NCI-H82 treated with DMSO at 0.1 percent for 48 hours (cell line): ENCODE measurements at regions not wholly inside any gene's neighbourhood (a gene's known extent, or its start where the extent isn't known, plus 50 kb on each side); places are given as distances from the start of the nearest gene placed in this dataset.

Experiments
- DNase-seq: peaks from one replicate; lab custom pipeline; 2025; ENCODE audit not compliant: unreplicated experiment; lab: John Stamatoyannopoulos, UW

GRCh38 chr15:93146196-93146595 lies 57.2 kb upstream of the RGMA start:
- DNase-seq = no peak

- DNase-seq = no peak
Observed at GRCh38 chr15:93144463-93145236, 55.6 kb upstream of the RGMA start.

DNA sequence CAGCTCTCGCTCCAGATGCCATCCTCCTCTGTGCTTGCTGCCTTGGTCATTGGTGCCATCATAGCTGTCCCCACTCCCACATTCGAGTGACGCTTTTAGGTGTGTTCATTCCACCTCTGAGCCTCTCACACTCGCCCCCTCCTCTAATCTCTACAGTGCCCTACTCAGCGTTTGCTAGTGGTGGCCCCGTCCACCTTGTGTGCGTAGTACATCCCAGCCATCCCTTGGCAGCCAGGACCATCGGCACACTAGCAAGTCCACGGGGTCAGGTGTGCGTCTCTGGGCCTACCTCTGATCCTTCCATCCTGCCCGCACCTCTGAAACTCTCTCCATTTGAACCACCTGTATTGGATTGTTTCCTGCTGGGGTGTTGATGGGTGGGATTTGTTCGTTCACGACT lies 54.2 kb upstream of the RGMA start:
- no peak for DNase-seq

DNA sequence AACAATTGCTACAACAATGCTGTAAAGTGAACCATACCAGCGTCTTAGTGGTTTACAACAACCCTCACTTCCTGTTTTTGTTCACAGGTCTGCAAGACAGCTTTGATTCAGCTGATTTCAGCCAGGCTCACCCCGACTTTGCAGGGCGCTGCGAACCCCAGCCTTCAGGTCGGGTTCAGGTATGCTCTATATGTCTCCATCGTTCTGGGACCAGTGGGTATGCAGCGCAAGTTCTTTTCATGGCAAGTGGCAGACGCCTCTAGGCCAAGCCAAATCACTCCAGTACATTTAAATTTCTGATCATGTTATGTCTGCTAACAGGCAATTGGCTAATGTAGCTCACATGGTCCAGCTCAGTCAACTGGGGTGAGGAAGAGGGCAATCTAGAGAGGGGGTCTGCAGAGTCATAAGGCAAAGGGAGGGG lies 52.4 kb upstream of the RGMA start:
- DNase-seq = no peak

- no peak for DNase-seq
Observed at GRCh38 chr15:93139436-93139835, 50.4 kb upstream of the RGMA start.

DNA sequence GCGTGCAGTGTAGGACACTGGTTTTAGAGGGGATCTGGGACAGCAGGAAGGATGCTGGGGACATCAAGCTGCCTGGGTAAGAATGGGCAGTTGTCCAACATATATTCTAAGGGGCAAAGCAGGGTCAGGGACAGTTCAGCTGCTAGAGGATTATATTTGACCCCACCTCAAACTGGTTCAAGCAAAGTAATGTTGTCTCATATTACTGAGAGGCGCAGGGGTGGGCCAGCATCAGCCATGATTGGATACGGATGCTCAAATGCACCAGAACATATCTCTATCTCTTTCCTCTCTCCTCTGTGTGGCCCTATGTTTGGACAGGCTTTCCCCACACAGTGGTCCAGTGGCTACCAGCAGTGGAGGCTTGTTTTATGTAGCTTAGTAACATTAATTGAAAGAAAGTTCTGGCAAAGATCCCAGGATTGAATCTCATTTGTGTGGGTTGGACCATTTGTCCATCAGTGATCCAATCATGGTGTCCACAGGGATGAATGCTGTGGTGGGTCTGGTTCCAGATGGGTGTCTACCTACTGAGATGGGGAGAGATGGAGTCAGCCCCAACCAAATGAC lies 49.8 kb upstream of the RGMA start:
- DNase-seq = no peak
